Duodenal mucosa (tissue), 2 donors: ENCODE measurements at regions not wholly inside any gene's neighbourhood (a gene's known extent, or its start where the extent isn't known, plus 50 kb on each side); places are given as distances from the start of the nearest gene placed in this dataset.

Source experiments
- H3K27ac ChIP-seq: one replicate; pipeline ENCODE4 v1.7.0; 2013; ENCODE audit warnings: low read depth, low read length
- H3K27me3 ChIP-seq, 2 donors: one replicate each; pipeline ENCODE4 v1.7.0; 2013; ENCODE audit warnings: low read length in 2 of 2, control low read depth in 1 of 2; ENCODE audit not compliant: insufficient read depth in 2 of 2, control insufficient read depth in 1 of 2
- H3K36me3 ChIP-seq, 2 donors: one replicate each; pipeline ENCODE4 v1.7.0; 2013; ENCODE audit warnings: low read length in 2 of 2, control low read depth in 1 of 2; ENCODE audit not compliant: insufficient read depth in 2 of 2, control insufficient read depth in 1 of 2
- H3K4me1 ChIP-seq, 2 donors: one replicate each; pipeline ENCODE4 v1.7.0; 2013; ENCODE audit warnings: low read length in 2 of 2, control low read depth in 1 of 2; ENCODE audit not compliant: insufficient read depth in 2 of 2, control insufficient read depth in 1 of 2
- H3K4me3 ChIP-seq, 2 donors: one replicate each; pipeline ENCODE4 v1.7.0; 2013; ENCODE audit warnings: low read length in 2 of 2, low read depth in 1 of 2
- H3K9ac ChIP-seq, 2 donors: one replicate each; pipeline ENCODE4 v1.7.0; 2013; ENCODE audit warnings: low read length in 2 of 2, low read depth in 1 of 2
- H3K9me3 ChIP-seq, 2 donors: one replicate each; pipeline ENCODE4 v1.7.0; 2013; ENCODE audit warnings: low read length in 2 of 2, control low read depth in 1 of 2; ENCODE audit not compliant: control insufficient read depth in 1 of 2

DNA sequence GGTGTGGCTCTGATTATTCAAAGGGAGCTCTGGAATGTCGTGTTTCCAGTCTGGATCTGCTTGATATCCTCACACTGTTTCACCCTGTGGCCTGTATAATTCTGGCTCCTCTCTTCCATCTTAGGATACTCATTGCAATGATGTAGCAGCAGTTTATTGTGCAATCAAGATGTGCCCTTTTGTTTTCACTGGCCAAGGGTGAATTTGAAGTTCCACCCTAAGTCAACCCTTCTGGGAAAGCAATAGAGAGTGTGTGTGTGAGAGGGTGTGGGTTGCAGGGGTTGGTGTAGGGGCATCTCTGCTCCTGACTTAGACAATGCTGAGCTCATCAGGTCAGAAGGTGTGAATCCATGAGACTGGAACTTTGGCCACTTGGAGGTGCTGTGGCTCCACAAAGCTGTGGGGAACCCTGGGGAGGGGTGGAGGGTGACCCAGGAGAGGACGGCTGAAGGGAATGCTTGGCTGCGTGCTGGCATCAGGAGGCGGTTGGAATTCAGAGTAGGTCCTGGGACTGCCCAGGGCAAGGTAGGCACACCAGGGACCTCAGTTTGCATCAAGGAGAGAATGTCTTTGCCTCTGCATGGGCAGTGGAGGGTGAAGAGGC lies 118.0 kb upstream of the PRSS58 start:
- H3K4me1 ChIP-seq = no peaks in the 10 kb centered on the region
- no peak overlapping the region for H3K9ac ChIP-seq
- no peaks in the 10 kb centered on the region for H3K36me3 ChIP-seq
- no peak overlapping the region for H3K4me3 ChIP-seq
- no peaks in the 10 kb centered on the region for H3K9me3 ChIP-seq
- H3K27me3 ChIP-seq = no peaks in the 10 kb centered on the region
- no peak overlapping the region for H3K27ac ChIP-seq

DNA sequence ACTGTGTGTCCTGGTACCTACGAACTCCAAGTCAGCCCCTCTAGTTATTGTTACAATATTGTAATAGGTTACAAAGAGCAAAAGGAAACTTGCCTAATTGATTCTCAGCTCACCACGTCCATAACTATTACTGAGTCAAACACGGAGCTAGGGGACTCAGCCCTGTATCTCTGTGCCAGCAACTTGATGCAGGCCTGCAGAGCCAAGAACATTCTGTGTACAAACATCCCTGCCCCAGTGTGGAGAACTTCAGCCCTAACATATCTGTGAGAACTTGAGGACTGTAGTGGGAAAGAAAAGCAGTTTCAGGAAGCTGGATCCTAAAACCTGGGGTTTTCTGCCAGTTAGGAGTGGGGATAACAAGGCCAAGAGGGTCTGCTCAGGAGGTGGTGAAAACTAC lies 114.9 kb upstream of the PRSS58 start:
- Histone ChIP-seq H3K4me3 (no peak overlapping the region), H3K27ac (no peak overlapping the region), H3K4me1 (no peaks in the 10 kb centered on the region), H3K9me3 (peaks cover 3 to 4% of the 10 kb centered on the region in 2 donors), H3K9ac (no peak overlapping the region), H3K36me3 (no peaks in the 10 kb centered on the region), H3K27me3 (no peaks in the 10 kb centered on the region)

DNA sequence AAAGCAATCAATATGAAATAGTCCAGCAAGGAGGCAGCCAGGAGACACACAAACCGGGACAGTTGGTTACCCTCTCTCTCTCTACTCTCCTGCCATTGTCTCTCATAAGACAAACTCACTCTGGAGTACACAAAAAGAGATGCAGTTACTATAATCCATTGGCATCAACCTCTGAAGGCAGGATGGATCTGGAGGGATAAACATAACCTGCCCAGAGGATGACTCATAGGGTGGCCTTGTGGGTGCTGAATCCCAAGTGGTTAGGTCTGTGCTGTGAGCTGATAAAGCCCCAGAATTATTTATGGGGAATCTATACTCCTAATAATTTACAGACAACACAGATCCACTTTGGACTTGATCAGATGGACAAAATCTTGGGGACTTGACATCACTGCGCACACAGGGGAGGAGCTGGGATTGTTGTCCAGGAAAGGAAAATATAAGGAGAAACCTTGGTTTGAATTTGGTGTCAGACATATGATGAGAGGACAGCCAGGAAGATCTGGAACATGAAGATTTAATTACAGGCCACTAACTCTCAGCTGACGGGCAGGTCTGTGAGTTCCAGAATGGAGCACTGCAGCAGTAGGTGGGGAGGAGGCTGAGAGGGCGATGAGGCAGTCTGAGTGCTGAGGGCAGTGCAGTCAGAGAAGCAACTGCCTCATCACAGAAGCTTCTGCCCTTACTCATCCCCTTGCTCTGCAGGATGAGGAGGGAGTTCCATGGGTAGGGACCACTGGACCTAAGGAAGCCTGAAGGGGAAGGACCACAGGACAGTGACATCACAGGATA lies 113.9 kb upstream of the PRSS58 start:
- peaks cover 4 to 6% of the 10 kb centered on the region in 2 donors for H3K9me3 ChIP-seq
- no peak overlapping the region for H3K27ac ChIP-seq
- no peaks in the 10 kb centered on the region for H3K4me1 ChIP-seq
- no peak overlapping the region for H3K4me3 ChIP-seq
- H3K36me3 ChIP-seq = no peaks in the 10 kb centered on the region
- no peaks in the 10 kb centered on the region for H3K27me3 ChIP-seq
- no peak overlapping the region for H3K9ac ChIP-seq

DNA sequence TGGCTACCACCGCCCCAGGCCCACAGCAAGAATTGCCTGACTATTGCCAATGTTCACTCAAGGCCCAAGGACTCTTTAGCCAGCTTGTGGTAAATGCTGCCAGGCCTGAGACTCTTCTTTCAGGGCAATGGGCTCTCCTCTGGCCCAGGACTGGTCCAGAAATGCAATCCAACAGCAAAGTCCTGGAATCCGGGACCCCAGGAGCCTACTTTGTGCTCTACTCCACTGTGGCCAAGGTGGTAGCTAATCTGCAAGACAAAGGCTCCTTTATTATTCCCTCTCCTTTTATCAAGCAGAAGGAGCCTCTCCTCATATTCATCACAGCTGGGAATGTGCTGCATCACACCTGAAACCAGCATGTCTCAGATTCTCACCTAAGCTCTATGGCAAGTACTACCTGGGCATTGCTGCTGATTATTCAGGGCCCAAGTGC lies 107.6 kb upstream of the PRSS58 start:
- H3K4me1 ChIP-seq = no peaks in the 10 kb centered on the region
- no peak overlapping the region for H3K9ac ChIP-seq
- H3K27ac ChIP-seq = no peak overlapping the region
- H3K27me3 ChIP-seq = no peaks in the 10 kb centered on the region
- no peaks in the 10 kb centered on the region for H3K36me3 ChIP-seq
- peaks cover 4 to 6% of the 10 kb centered on the region in 2 donors for H3K9me3 ChIP-seq
- H3K4me3 ChIP-seq = no peak overlapping the region

DNA sequence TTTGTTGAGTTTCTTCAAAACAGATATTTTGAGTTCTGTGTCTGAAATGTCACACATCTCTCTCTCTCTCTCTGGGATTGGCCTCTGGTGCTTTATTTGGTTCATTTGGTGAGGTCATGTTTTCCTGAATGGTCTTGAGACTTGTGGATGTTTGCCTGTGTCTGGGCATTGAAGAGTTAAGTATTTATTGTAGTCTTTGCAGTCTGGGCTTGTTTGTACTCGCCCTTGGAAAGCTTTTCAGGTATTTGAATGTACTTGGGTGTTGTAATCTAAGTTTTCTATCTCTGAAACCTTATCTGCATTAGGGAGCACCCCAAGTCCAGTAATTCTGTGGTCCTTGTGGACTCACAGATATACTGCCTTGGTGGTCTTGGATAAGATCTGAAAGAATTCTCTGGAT lies 106.7 kb upstream of the PRSS58 start:
- H3K9me3 ChIP-seq = peaks cover 4 to 6% of the 10 kb centered on the region in 2 donors
- no peak overlapping the region for H3K4me3 ChIP-seq
- H3K27me3 ChIP-seq = no peaks in the 10 kb centered on the region
- no peak overlapping the region for H3K27ac ChIP-seq
- H3K9ac ChIP-seq = no peak overlapping the region
- H3K4me1 ChIP-seq = no peaks in the 10 kb centered on the region
- H3K36me3 ChIP-seq = no peaks in the 10 kb centered on the region

GRCh38 chr7:142362349-142362748 lies 104.5 kb upstream of the PRSS58 start:
- no peak overlapping the region for H3K27ac ChIP-seq
- no peaks in the 10 kb centered on the region for H3K27me3 ChIP-seq
- no peak overlapping the region for H3K4me3 ChIP-seq
- no peak overlapping the region for H3K9ac ChIP-seq
- peaks cover 0 to 7% of the 10 kb centered on the region in 2 donors for H3K4me1 ChIP-seq
- H3K9me3 ChIP-seq = no peaks in the 10 kb centered on the region
- H3K36me3 ChIP-seq = no peaks in the 10 kb centered on the region

GRCh38 chr7:142359694-142360279 lies 101.9 kb upstream of the PRSS58 start:
- Histone ChIP-seq H3K4me1 (peaks cover 7 to 9% of the 10 kb centered on the region in 2 donors), H3K27ac (no peak overlapping the region), H3K27me3 (no peaks in the 10 kb centered on the region), H3K4me3 (no peak overlapping the region), H3K36me3 (no peaks in the 10 kb centered on the region), H3K9ac (no peak overlapping the region), H3K9me3 (no peaks in the 10 kb centered on the region)

DNA sequence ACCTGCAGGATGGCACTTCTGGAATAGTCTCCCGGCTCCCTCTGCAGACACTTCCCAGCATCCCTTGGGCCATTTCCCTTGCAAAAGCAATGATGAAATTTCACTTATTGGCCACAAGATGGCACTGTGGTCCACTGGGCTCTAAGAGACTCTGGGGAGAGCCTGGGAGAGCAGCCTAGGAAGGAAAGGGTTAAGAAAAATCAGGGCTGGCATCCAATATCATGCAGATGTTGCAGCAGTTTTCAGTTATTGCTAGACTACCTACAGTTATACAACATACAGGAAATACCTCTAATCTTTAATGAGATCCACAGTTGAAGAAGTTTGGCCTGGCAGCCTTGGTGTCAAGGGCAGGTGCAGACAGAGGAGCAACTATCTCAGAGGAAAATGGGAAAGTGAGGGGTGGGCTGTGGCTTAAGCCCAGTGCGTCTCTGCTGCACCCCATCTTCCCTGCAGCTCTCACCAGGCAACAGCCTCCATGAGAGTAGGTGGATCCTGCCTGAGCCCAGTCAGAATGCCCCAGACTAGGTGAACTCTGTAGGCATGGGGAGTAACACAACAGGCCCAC lies 100.2 kb upstream of the PRSS58 start:
- Histone ChIP-seq H3K9ac (no peak overlapping the region), H3K36me3 (no peaks in the 10 kb centered on the region), H3K4me1 (peaks cover 7 to 9% of the 10 kb centered on the region in 2 donors), H3K4me3 (no peak overlapping the region), H3K9me3 (no peaks in the 10 kb centered on the region), H3K27ac (no peak overlapping the region), H3K27me3 (no peaks in the 10 kb centered on the region)

DNA sequence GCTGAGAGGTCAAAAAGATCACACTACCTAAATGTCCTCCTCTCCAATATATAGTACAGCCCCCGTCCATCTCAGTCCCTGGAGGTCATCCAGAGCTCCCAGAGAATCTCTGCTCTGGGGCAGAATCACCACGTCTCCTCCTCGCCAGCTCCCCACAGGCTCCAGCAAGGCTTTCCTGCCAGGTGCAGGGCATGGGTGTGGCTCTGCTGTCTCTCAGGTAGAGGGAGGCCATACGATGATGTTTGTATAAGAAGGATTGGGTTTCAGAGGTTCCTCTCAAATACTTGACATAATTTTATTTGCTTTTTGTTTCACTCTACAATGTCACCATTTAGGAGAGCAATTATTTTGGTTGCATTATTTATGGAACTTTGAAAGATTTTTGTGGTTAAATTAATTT lies 98.3 kb upstream of the PRSS58 start:
- Histone ChIP-seq H3K9me3 (no peaks in the 10 kb centered on the region), H3K4me3 (no peak overlapping the region), H3K9ac (no peak overlapping the region), H3K27ac (no peak overlapping the region), H3K4me1 (peaks cover 7 to 9% of the 10 kb centered on the region in 2 donors), H3K36me3 (no peaks in the 10 kb centered on the region), H3K27me3 (no peaks in the 10 kb centered on the region)

DNA sequence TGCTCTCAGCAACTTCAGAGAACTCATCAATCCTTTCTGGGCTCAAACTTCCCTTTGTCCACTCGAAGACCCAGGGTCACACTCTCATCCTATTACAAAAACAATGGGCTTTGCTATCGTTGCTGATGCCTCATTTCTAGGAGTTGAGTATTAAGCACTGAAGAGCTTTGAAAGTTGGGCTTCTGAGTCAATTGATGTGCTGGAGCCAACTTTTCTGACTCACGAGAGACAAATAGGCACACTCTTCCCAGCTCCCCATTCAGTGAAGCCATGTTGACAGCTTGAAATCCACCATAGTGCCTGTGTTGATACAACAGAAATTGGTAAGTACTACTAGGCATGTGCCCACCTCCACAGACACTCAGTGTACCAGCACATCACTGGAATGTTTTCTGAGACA lies 97.5 kb upstream of the PRSS58 start:
- Histone ChIP-seq H3K9me3 (no peaks in the 10 kb centered on the region), H3K36me3 (no peaks in the 10 kb centered on the region), H3K9ac (no peak overlapping the region), H3K27ac (no peak overlapping the region), H3K4me1 (peaks cover 7 to 9% of the 10 kb centered on the region in 2 donors), H3K27me3 (no peaks in the 10 kb centered on the region), H3K4me3 (no peak overlapping the region)
